Stimulated activated CD4-positive, alpha-beta T cell treated with anti-CD3 and anti-CD28 coated beads, TNF-alpha, amount 100 ng/mL, for 1 hour (primary cell): ENCODE measurements at regions not wholly inside any gene's neighbourhood (a gene's known extent, or its start where the extent isn't known, plus 50 kb on each side); places are given as distances from the start of the nearest gene placed in this dataset.
"Not testable (repeated sequence)": the region's sequence is repeated elsewhere in the genome, so short reads cannot be mapped to it uniquely, and the experiment has no call there.

Experiments
- DNase-seq, 3 donors: peaks; one replicate each; pipeline ENCODE4 v3.0.0-alpha.2; 2020; ENCODE audit warnings: low read depth in 3 of 3, low spot score in 1 of 3

GRCh38 chr15:39016706-39017105 is 452.1 kb upstream of the RASGRP1 start:
- DNase-seq: no peak

GRCh38 chr15:39018966-39019365 is 454.4 kb upstream of the RASGRP1 start:
- DNase-seq: no peak

- DNase-seq: no peak
These were observed 456.7 kb upstream of the RASGRP1 start for GRCh38 chr15:39021341-39021740.

GRCh38 chr15:39022532-39023305 is 458.1 kb upstream of the RASGRP1 start:
- DNase-seq: no peak

- DNase-seq: no peak
These were observed 460.7 kb upstream of the RASGRP1 start for GRCh38 chr15:39025321-39025720.

GRCh38 chr15:39025881-39026280 is 461.3 kb upstream of the RASGRP1 start:
- DNase-seq: no peak

GRCh38 chr15:39028069-39028468 is 463.5 kb upstream of the RASGRP1 start:
- no peak for DNase-seq

GRCh38 chr15:39029741-39030140 is 465.1 kb upstream of the RASGRP1 start:
- DNase-seq: no peak

GRCh38 chr15:39030291-39031070 is 465.9 kb upstream of the RASGRP1 start:
- no peak for DNase-seq

- DNase-seq: no peak
These were observed 467.0 kb upstream of the RASGRP1 start for GRCh38 chr15:39031596-39031995.

GRCh38 chr15:39034816-39035215 is 470.2 kb upstream of the RASGRP1 start:
- no peak for DNase-seq

- DNase-seq: not testable (repeated sequence)
These were observed 473.0 kb upstream of the RASGRP1 start for GRCh38 chr15:39037611-39038010.

GRCh38 chr15:39040861-39041260 is 476.2 kb upstream of the RASGRP1 start:
- DNase-seq: no peak

GRCh38 chr15:39041979-39042495 is 477.4 kb upstream of the RASGRP1 start:
- no peak for DNase-seq

GRCh38 chr15:39051626-39052322 is 487.2 kb upstream of the RASGRP1 start:
- DNase-seq: no peak

GRCh38 chr15:39052323-39052705 is 487.7 kb upstream of the RASGRP1 start:
- no peak for DNase-seq

- no peak for DNase-seq
These were observed 488.9 kb upstream of the RASGRP1 start for GRCh38 chr15:39053480-39053879.

- no peak for DNase-seq
These were observed 489.6 kb upstream of the RASGRP1 start for GRCh38 chr15:39054128-39054732.

GRCh38 chr15:39056357-39056756 is 491.7 kb upstream of the RASGRP1 start:
- DNase-seq: no peak

- DNase-seq: no peak
These were observed 493.9 kb upstream of the RASGRP1 start for GRCh38 chr15:39058351-39059131.
